ENCODE measurements at regions not wholly inside any gene's neighbourhood (a gene's known extent, or its start where the extent isn't known, plus 50 kb on each side); places are given as distances from the start of the nearest gene placed in this dataset.

DNA sequence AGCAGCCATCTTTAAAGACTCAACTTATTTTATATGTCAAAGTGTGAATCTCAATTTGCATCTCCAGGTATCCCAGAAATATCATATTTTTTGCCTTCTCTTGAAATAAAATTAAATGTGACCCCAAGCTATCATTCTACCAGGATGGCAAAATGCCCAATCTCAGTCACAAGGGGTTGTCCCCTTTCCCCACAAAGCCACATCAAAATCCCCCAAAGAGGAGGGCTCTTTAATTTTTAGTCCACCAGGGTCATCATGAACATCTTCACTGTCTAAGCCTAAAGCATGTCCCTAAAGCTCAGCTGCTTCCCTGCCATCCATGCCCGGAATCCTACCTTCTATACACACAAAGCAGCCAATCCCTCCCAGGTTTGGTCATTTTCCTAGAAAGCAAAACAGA, 670.5 kb upstream of the KLF4 start:
- no TSS peak for BruUV-seq (replicated peaks)
- H3K27me3 Mint-ChIP-seq (ENCODE audit: unreplicated experiment): peaks cover 2% of the 10 kb centered on the region
- no peaks in the 10 kb centered on the region for H3K36me3 Mint-ChIP-seq (ENCODE audit: insufficient read depth, unreplicated experiment)
- TF ChIP-seq, protein P1, sequence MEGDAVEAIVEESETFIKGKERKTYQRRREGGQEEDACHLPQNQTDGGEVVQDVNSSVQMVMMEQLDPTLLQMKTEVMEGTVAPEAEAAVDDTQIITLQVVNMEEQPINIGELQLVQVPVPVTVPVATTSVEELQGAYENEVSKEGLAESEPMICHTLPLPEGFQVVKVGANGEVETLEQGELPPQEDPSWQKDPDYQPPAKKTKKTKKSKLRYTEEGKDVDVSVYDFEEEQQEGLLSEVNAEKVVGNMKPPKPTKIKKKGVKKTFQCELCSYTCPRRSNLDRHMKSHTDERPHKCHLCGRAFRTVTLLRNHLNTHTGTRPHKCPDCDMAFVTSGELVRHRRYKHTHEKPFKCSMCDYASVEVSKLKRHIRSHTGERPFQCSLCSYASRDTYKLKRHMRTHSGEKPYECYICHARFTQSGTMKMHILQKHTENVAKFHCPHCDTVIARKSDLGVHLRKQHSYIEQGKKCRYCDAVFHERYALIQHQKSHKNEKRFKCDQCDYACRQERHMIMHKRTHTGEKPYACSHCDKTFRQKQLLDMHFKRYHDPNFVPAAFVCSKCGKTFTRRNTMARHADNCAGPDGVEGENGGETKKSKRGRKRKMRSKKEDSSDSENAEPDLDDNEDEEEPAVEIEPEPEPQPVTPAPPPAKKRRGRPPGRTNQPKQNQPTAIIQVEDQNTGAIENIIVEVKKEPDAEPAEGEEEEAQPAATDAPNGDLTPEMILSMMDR (IDR thresholded peaks at IDR 0.05; ENCODE audit: unreplicated experiment): no peak
- no peak overlapping the region for H3K4me3 Mint-ChIP-seq (ENCODE audit: low read depth, unreplicated experiment)
- peaks cover 13% of the 10 kb centered on the region for H3K4me1 Mint-ChIP-seq (ENCODE audit: low read depth, unreplicated experiment)
- intact Hi-C loops (cut with micrococcal nuclease; ENCODE audit: unreplicated experiment): no loop called here
- no peak for DNase-seq
- H3K9me3 Mint-ChIP-seq (ENCODE audit: low read depth, unreplicated experiment): no peaks in the 10 kb centered on the region
- CTCF ChIA-PET: no interaction called here
- H3K27ac Mint-ChIP-seq (ENCODE audit: unreplicated experiment): no peak overlapping the region

DNA sequence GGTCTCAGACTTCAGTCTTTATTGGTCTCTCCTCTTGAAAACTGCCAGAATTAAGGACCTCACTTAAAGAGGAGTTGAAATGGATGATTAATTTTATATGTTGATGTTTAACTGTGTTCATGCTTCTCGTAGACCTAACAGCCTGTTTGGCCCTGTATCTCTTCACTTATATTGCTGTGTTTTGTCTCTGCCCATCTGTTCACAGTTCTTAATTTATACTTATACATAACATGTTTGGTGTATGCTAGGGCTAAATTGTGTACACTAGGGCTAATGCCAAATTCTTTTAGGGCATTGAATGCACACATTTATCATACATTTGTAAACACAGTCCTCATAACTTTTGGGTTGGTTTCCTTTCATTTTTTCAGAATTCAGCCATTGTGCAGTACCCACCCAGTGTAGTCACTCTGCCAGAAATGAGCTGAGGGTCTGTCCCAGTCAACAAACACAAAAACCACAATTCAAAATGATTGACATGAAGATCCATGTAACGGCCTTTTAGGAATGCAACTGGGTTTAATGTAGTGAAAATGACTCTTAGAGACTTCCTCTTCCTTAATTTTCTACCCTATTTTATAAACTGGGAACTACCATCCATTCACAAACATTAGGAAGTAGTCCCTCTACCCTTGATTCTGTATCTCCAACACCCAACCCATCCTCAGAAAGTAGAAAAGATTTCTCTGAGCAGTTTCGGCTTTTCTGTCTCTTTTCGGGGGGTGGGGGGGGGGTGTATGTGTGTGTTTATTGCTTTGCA, 668.8 kb upstream of the KLF4 start:
- no peak overlapping the region for H3K4me3 Mint-ChIP-seq (ENCODE audit: low read depth, unreplicated experiment)
- CTCF ChIA-PET: no interaction called here
- no peak overlapping the region for H3K27ac Mint-ChIP-seq (ENCODE audit: unreplicated experiment)
- H3K9me3 Mint-ChIP-seq (ENCODE audit: low read depth, unreplicated experiment): no peaks in the 10 kb centered on the region
- no TSS peak for BruUV-seq (replicated peaks)
- H3K27me3 Mint-ChIP-seq (ENCODE audit: unreplicated experiment): no peaks in the 10 kb centered on the region
- peaks cover 13% of the 10 kb centered on the region for H3K4me1 Mint-ChIP-seq (ENCODE audit: low read depth, unreplicated experiment)
- DNase-seq: no peak
- no peaks in the 10 kb centered on the region for H3K36me3 Mint-ChIP-seq (ENCODE audit: insufficient read depth, unreplicated experiment)
- intact Hi-C loops (cut with micrococcal nuclease; ENCODE audit: unreplicated experiment): no loop called here
- TF ChIP-seq, protein P1 (IDR thresholded peaks at IDR 0.05; ENCODE audit: unreplicated experiment): no peak

DNA sequence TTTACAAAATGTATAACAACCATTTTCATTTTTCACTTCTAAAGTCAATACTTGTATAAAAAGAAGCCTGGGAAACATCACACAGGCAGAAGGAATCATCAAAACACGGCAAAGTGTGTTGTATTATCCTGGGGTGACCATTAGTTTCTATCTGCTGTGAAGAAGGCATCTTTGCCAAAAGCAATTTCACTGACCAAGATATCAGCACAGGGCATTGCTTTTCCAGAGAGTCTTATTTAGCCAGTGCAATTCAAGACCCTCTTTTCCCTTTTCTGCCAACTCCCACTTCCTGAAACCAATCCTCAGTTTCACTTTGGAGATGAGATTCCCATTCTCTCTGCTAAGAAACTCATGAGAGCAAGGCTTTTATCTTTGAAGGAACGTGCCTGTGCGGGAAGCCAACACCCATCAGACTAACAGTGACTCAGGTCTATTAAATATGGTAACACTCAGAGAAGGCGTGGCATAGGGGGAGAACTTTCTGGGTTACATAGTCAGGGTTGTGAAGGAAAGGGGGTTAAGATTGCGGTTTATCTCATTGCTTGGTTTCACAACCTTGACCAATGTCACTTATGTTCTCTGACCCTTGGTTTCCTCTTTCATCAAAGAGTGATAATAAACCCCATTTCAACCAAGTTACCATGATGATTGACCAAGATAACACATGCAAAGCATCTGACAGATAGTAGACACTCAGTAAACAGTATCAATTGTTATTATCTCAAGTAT, 666.9 kb upstream of the KLF4 start:
- Mint-ChIP-seq H3K36me3 (ENCODE audit: insufficient read depth, unreplicated experiment) (no peaks in the 10 kb centered on the region), H3K27ac (ENCODE audit: unreplicated experiment) (no peak overlapping the region), H3K27me3 (ENCODE audit: unreplicated experiment) (no peaks in the 10 kb centered on the region), H3K9me3 (ENCODE audit: low read depth, unreplicated experiment) (no peaks in the 10 kb centered on the region), H3K4me3 (ENCODE audit: low read depth, unreplicated experiment) (no peak overlapping the region), H3K4me1 (ENCODE audit: low read depth, unreplicated experiment) (peaks cover 13% of the 10 kb centered on the region)
- no TSS peak for BruUV-seq (replicated peaks)
- CTCF ChIA-PET: no interaction called here
- DNase-seq: peak; percentile 6
- intact Hi-C loops (cut with micrococcal nuclease; ENCODE audit: unreplicated experiment): no loop called here
- TF ChIP-seq, protein P1 (IDR thresholded peaks at IDR 0.05; ENCODE audit: unreplicated experiment): no peak

DNA sequence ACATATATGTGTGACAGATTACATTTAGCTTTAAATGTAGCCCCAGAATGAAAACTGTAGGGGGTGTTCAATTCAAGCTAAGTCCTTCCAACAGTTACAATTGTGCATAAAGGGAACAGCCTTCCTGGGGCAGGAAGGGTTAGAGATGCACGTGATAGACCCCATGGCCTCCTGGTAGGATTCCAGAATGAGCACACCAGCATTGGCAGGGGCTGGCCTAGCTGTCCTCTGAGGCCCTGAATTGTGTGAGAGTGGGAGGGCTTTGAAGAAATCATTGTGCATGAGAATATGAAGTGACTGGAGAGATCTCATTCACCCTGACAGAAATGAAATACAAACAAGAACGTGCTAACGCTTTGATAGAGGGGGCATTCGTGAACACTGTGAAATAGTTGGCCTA, 663.8 kb upstream of the KLF4 start:
- no TSS peak for BruUV-seq (replicated peaks)
- Mint-ChIP-seq H3K9me3 (ENCODE audit: low read depth, unreplicated experiment) (no peaks in the 10 kb centered on the region), H3K4me3 (ENCODE audit: low read depth, unreplicated experiment) (no peak overlapping the region), H3K27me3 (ENCODE audit: unreplicated experiment) (peaks cover 4% of the 10 kb centered on the region), H3K36me3 (ENCODE audit: insufficient read depth, unreplicated experiment) (no peaks in the 10 kb centered on the region), H3K27ac (ENCODE audit: unreplicated experiment) (no peak overlapping the region), H3K4me1 (ENCODE audit: low read depth, unreplicated experiment) (peaks cover 13% of the 10 kb centered on the region)
- no peak for DNase-seq
- TF ChIP-seq, protein P1 (IDR thresholded peaks at IDR 0.05; ENCODE audit: unreplicated experiment): no peak
- intact Hi-C loops (cut with micrococcal nuclease; ENCODE audit: unreplicated experiment): no loop called here
- CTCF ChIA-PET: no interaction called here
